ENCODE measurements at regions not wholly inside any gene's neighbourhood (a gene's known extent, or its start where the extent isn't known, plus 50 kb on each side); places are given as distances from the start of the nearest gene placed in this dataset.

- DNase-seq (ENCODE audit: extremely low spot score in 2 of 2) = no peak
- TF ChIP-seq CTCF (IDR thresholded peaks at IDR 0.05) = no peak
- no peak for TF ChIP-seq POLR2A (IDR thresholded peaks at IDR 0.05)
- no peak for TF ChIP-seq POLR2AphosphoS5 (IDR thresholded peaks at IDR 0.05; ENCODE audit: insufficient read depth in 1 of 2, low read depth in 1 of 2)
- H3K27me3 ChIP-seq = no peaks in the 10 kb centered on the region
- H3K27ac ChIP-seq = no peak overlapping the region
- H3K36me3 ChIP-seq = peaks cover 5 to 34% of the 10 kb centered on the region in 2 donors
- peak overlapping the region; percentile 64 to 94 for H3K4me3 ChIP-seq
- intact Hi-C loops (cut with DNase I) = no loop called here
- H3K4me1 ChIP-seq = peaks cover 37% of the 10 kb centered on the region
- no peaks in the 10 kb centered on the region for H3K9me3 ChIP-seq
Observed at GRCh38 chr7:149622444-149623210, 125.0 kb upstream of the ZNF746 start.

- Histone ChIP-seq H3K36me3 (peaks cover 5 to 39% of the 10 kb centered on the region in 2 donors), H3K27me3 (no peaks in the 10 kb centered on the region), H3K9me3 (no peaks in the 10 kb centered on the region), H3K4me3 (no peak overlapping the region), H3K27ac (no peak overlapping the region), H3K4me1 (peaks cover 36% of the 10 kb centered on the region)
- no peak for DNase-seq (ENCODE audit: extremely low spot score in 2 of 2)
- TF ChIP-seq POLR2AphosphoS5 (IDR thresholded peaks at IDR 0.05; ENCODE audit: insufficient read depth in 1 of 2, low read depth in 1 of 2) (no peak), POLR2A (IDR thresholded peaks at IDR 0.05) (no peak), CTCF (IDR thresholded peaks at IDR 0.05) (no peak)
- intact Hi-C loops (cut with DNase I) = no loop called here
Observed at GRCh38 chr7:149621776-149622175, 124.2 kb upstream of the ZNF746 start.

DNA sequence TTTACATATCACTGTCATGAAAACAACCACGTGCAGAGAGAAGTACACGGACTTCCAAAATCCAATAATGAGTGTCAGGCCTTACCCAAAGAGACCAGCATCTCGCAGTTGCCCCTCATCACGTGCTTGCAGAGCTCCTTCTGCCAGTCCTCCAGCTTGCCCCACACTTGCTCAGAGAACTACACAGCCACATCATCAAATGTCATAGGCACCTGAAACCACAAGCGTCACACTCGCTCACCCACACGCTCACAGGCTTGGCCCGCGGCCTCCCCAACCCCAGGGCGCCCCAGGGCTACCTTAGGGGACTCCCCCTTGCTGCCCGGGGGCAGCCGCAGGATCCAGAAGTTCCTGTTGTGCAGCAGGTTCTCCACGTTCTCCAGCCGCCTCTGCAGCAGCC is 123.4 kb upstream of the ZNF746 start:
- no peak overlapping the region for H3K4me3 ChIP-seq
- no peaks in the 10 kb centered on the region for H3K27me3 ChIP-seq
- H3K27ac ChIP-seq = no peak overlapping the region
- TF ChIP-seq POLR2A (IDR thresholded peaks at IDR 0.05) (no peak), POLR2AphosphoS5 (IDR thresholded peaks at IDR 0.05; ENCODE audit: insufficient read depth in 1 of 2, low read depth in 1 of 2) (no peak), CTCF (IDR thresholded peaks at IDR 0.05) (no peak)
- H3K4me1 ChIP-seq = peaks cover 28% of the 10 kb centered on the region
- intact Hi-C loops (cut with DNase I) = no loop called here
- no peaks in the 10 kb centered on the region for H3K9me3 ChIP-seq
- peaks cover 5 to 46% of the 10 kb centered on the region in 2 donors for H3K36me3 ChIP-seq
- DNase-seq (ENCODE audit: extremely low spot score in 2 of 2) = no peak

GRCh38 chr7:149616898-149617297 is 119.3 kb upstream of the ZNF746 start:
- intact Hi-C loops (cut with DNase I) = loop anchor here (5.0 kb wide), 1 partner anchor 605 kb away; no protein-coding TSS in a partner anchor
- peaks cover 5 to 72% of the 10 kb centered on the region in 2 donors for H3K36me3 ChIP-seq

More at GRCh38 chr7:149616898-149617297, 119.3 kb upstream of the ZNF746 start:
- no peak for DNase-seq (ENCODE audit: extremely low spot score in 2 of 2)
- H3K4me1 ChIP-seq = peaks cover under 1% of the 10 kb centered on the region
- no peak overlapping the region for H3K27ac ChIP-seq
- no peaks in the 10 kb centered on the region for H3K27me3 ChIP-seq
- no peak for TF ChIP-seq POLR2AphosphoS5 (IDR thresholded peaks at IDR 0.05; ENCODE audit: insufficient read depth in 1 of 2, low read depth in 1 of 2)
- no peak for TF ChIP-seq CTCF (IDR thresholded peaks at IDR 0.05)
- no peak for TF ChIP-seq POLR2A (IDR thresholded peaks at IDR 0.05)
- H3K9me3 ChIP-seq = no peaks in the 10 kb centered on the region
- H3K4me3 ChIP-seq = no peak overlapping the region

Measured in vagina (tissue), 2 donors.